AG10803 (cell line): ENCODE measurements at regions not wholly inside any gene's neighbourhood (a gene's known extent, or its start where the extent isn't known, plus 50 kb on each side); places are given as distances from the start of the nearest gene placed in this dataset.

ENCODE experiments used
- DNase-seq: peaks from one replicate; pipeline ENCODE4 v3.0.0; 2010; ENCODE audit warnings: low read depth
- H3K4me3 ChIP-seq: 2 replicates; pipeline ENCODE4 v1.5.1; 2011; ENCODE audit warnings: mild to moderate bottlenecking, low read length, control low read depth
- TF ChIP-seq, protein P1 (sequence below): conservative IDR thresholded peaks from 2 replicates; pipeline ENCODE4 v1.5.1; 2011; ENCODE audit warnings: mild to moderate bottlenecking, low read length, control low read depth, inconsistent platforms

DNA sequence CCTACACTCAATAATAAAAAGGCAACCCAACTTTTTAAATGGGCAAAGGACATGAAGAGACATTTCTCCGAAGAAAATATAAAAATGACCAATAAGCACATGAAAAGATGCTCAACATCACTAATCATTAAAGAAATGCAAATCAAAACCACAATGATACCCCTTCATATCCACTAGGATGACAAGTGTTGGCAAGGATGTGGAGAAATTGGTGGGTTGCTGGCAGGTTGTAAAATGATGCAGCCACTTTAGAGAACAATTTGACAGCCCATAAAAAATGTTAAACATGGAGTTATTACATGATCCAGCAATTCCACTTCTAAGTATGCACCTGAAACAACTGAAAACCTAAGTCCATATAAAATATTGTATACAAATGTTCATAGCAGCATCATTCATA, 73.2 kb upstream of the LMO2 start:
- H3K4me3 ChIP-seq: no peak overlapping the region
- no peak for DNase-seq
- TF ChIP-seq, protein P1, sequence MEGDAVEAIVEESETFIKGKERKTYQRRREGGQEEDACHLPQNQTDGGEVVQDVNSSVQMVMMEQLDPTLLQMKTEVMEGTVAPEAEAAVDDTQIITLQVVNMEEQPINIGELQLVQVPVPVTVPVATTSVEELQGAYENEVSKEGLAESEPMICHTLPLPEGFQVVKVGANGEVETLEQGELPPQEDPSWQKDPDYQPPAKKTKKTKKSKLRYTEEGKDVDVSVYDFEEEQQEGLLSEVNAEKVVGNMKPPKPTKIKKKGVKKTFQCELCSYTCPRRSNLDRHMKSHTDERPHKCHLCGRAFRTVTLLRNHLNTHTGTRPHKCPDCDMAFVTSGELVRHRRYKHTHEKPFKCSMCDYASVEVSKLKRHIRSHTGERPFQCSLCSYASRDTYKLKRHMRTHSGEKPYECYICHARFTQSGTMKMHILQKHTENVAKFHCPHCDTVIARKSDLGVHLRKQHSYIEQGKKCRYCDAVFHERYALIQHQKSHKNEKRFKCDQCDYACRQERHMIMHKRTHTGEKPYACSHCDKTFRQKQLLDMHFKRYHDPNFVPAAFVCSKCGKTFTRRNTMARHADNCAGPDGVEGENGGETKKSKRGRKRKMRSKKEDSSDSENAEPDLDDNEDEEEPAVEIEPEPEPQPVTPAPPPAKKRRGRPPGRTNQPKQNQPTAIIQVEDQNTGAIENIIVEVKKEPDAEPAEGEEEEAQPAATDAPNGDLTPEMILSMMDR: no peak

DNA sequence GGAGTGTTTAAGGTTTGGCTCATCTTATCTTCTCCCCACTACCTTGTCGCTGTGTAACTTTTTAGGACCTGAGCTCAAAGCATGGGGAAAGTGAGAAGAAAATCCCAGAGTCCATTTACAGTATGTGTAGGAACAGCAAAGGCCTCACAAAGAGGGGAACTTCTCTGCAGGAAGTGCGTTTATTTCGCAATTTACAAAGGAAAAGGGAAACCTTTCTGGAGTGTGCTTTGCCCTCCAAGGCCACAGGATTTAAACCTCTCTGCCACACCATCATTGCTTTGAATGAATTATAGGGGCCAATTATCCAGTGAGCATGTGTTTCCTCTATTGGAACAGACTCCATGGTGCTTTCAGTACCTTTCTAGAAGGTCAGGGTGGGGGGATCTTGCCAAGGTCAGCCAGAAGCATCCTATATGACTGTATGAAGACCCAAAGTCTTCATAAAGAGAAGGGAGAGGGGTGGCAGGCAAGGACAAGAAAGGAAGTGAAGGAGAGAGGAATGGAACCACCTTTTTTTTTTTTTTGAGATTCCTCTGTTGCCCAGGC, 68.1 kb upstream of the LMO2 start:
- TF ChIP-seq, protein P1: no peak
- no peak overlapping the region for H3K4me3 ChIP-seq
- no peak for DNase-seq

DNA sequence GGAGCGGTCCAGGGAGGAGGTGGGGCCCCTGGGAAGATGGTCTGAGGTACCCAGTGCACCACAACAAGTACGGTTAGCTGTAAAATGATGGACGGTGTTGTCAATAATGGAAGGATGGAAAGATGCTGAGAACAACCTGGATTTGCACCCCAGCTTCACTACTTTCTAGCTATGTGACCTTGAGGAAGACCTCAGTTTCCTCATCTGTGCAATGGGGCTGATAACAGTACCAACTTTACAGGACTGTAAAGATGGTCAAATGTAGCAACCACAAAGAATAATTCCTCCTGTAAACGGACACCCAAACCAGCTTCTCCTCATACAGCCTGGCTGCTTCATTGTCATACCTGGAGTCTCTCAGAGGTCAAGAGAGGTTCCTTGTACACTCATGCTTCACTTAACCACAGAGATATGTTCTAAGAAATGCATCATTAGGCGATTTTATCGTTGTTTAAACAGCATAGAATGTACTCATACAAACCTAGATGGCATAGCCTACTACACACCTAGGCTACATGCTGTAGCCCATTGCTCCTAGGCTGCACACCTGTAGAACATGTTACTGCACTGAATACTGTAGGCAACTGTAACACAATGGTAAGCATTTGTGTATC, 65.5 kb upstream of the LMO2 start:
- TF ChIP-seq, protein P1: no peak
- H3K4me3 ChIP-seq: no peak overlapping the region
- DNase-seq: no peak

DNA sequence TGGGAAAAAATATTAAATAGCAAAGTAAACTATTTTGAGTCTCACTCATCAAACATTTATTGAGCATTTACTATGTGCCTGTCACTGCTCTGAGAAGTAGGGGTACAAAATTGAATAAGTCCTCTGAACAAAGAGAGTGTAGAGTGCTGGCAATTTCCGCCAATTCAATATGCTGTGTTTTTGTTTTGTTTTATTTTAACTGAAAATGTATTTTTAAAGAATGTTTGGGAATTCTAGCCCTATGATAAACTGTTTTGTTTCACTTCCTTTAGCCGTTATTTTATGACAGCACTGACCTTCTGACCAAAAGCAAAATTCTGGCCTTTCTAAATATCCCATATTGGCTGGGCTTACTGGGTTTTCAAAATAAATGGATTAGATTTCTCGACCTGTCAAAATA, 64.7 kb upstream of the LMO2 start:
- TF ChIP-seq, protein P1: no peak
- H3K4me3 ChIP-seq: no peak overlapping the region
- no peak for DNase-seq

DNA sequence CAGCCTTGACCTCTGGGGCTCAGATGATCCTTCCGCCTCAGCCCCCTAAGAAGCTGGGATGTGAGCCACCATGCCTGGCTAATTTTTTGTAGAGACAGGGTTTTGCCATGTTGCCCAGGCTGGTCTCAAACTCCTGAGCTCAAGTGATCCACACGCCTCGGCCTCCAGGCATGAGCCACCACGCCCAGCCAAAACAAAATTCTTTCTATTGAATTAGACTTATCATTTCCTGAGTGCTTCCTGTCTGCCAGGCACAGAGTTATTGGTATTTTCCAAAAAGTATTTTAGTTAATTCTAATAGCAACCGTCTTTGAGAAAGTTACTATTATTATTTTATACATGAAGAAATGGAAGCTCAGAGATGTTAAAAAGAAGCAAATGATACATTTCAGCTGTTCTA, 61.4 kb upstream of the LMO2 start:
- no peak for DNase-seq
- no peak overlapping the region for H3K4me3 ChIP-seq
- TF ChIP-seq, protein P1: no peak

DNA sequence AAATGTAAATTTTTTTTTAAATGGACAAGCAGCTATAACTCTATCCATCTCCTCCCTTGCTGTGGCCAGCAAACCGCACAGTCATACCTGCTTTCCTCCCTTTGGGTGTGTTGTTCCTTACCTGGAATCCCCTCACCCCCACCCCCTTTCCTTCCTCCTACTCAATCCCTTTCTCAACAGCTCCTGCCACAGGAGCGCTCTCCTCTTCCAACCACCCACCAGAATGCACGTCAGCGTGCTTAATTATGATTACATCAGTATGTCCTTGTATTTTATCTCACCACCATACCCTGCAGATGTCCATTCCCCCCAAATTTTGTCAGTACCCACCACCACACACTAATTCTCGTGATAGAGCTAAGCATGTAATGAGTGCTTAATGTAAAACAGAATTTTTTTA, 60.9 kb upstream of the LMO2 start:
- DNase-seq: no peak
- TF ChIP-seq, protein P1: no peak
- H3K4me3 ChIP-seq: no peak overlapping the region

DNA sequence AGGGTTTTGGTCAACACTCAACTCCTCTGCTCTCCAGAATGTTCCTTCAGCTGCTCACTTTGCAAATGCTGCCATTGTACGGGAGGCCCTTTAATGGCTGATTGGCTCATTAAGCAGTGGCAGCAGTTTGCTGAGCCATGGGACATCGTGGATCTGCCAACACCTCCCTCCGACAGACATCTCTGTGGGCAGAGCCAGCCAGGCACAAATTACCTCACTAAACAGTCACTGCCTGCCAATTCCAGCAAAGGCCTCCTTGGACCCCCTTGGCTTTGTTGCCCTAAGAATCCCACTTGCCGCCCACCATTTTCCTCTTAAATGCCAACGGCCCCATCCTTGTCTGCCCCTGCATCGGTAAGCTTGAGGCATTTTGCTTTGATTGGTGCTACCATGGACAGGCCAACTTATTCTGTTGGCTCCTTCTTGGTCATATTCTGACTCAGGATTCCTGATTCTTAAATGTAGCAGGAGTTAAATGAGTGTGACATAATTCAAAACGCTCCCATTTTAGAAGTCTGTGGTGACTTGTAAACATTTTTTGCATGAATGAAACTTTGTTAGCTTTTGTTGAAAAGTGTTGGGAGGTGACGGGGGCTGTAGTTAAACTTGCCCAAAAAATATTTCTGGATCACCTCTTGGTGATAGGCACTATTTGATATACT, 57.5 kb upstream of the LMO2 start:
- TF ChIP-seq, protein P1: no peak

More for the DNA sequence above, 57.5 kb upstream of the LMO2 start:
- no peak for DNase-seq
- H3K4me3 ChIP-seq: no peak overlapping the region
